H1 (cell line): ENCODE measurements at regions not wholly inside any gene's neighbourhood (a gene's known extent, or its start where the extent isn't known, plus 50 kb on each side); places are given as distances from the start of the nearest gene placed in this dataset.

Source experiments
- CHD1 ChIP-seq: IDR thresholded peaks from 2 replicates; pipeline ENCODE4 v1.6.1; 2012; ENCODE audit warnings: low read depth, low read length, improper control_type of control experiment
- CHD7 ChIP-seq: fragments of 300-600 bp; sonication (generic); IDR thresholded peaks from 2 replicates; pipeline ENCODE4 v1.7.1; 2012; ENCODE audit warnings: low read length, moderate library complexity, mild to moderate bottlenecking, inconsistent platforms; ENCODE audit not compliant: insufficient replicate concordance
- EZH2 ChIP-seq: fragments of 200-600 bp; sonication (generic); IDR thresholded peaks from 2 replicates; pipeline ENCODE4 v1.7.1; 2012; ENCODE audit warnings: low read depth, mild to moderate bottlenecking, moderate library complexity, low read length, inconsistent platforms; ENCODE audit not compliant: severe bottlenecking
- GABPA ChIP-seq: IDR thresholded peaks from 2 replicates; pipeline ENCODE4 v1.6.1; 2011; ENCODE audit warnings: mild to moderate bottlenecking, low read length, moderate library complexity, borderline replicate concordance; ENCODE audit not compliant: insufficient read depth
- GTF2F1 ChIP-seq: IDR thresholded peaks from 2 replicates; pipeline ENCODE4 v1.6.1; 2012; ENCODE audit warnings: low read depth, low read length, improper control_type of control experiment, borderline replicate concordance
- RBBP5 ChIP-seq: IDR thresholded peaks from 2 replicates; pipeline ENCODE4 v1.7.1; 2012; ENCODE audit warnings: low read depth, mild to moderate bottlenecking, inconsistent platforms, low read length, moderate library complexity, borderline replicate concordance
- SIRT6 ChIP-seq: IDR thresholded peaks from one replicate; pipeline ENCODE4 v1.7.1; 2012; ENCODE audit warnings: low read length, inconsistent platforms
- SP2 ChIP-seq: IDR thresholded peaks from 2 replicates; pipeline ENCODE4 v1.6.1; 2012; ENCODE audit warnings: mild to moderate bottlenecking, low read length, inconsistent platforms
- TCF12 ChIP-seq: IDR thresholded peaks from 2 replicates; pipeline ENCODE4 v1.6.1; 2011; ENCODE audit warnings: low read depth, mild to moderate bottlenecking, low read length

DNA sequence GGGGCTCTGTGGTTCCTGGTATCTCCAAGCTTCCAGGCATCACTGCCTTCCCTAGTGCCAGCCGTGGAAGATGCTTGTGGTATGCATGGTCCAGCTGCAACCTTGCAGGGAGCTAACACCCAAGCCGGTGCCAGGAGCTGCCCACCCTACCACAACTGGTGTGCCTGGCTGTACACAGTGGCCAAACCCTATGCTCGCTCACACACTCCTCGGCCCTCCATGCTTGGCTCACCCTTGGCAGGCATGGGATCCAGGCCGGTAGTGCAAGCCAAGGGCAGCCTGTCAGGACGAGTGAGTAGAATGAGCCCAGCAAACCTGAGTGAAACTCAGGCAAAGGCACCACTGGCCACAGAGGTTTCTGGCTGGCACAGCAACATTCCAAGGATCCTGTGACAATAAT is 1676.0 kb downstream of the SLITRK1 start (continued):
- no peak for TF ChIP-seq CHD7
- TF ChIP-seq EZH2 = no peak
- TF ChIP-seq GTF2F1 = no peak
- no peak for TF ChIP-seq SIRT6
- no peak for TF ChIP-seq CHD1
- no peak for TF ChIP-seq TCF12
- no peak for TF ChIP-seq RBBP5
- no peak for TF ChIP-seq SP2
- no peak for TF ChIP-seq GABPA
